ENCODE measurements at regions not wholly inside any gene's neighbourhood (a gene's known extent, or its start where the extent isn't known, plus 50 kb on each side); places are given as distances from the start of the nearest gene placed in this dataset.

DNA sequence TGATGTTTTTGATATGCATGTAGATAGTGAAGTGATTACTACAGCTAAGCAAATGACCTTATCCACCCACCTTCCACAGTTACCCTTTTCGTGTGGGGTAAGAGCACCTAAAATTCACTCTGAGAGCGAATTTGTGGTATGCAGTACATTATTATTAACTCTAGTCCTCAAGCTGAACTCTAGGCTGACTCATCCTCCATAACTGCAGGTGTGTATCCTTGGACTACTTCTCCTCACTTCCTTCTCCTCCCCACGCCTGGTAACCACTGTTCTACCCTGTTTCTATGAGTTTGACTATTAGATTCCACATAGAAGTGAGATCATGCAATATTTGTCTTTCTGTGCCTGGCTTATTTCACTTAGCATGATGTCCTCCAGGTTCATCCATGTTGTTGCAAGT is 484.6 kb downstream of the GATA3 start:
- no peak overlapping the region for H3K4me3 ChIP-seq (ENCODE audit: low read length)
- DNase-seq (ENCODE audit: low read depth): no peak
- TF ChIP-seq, protein P1, sequence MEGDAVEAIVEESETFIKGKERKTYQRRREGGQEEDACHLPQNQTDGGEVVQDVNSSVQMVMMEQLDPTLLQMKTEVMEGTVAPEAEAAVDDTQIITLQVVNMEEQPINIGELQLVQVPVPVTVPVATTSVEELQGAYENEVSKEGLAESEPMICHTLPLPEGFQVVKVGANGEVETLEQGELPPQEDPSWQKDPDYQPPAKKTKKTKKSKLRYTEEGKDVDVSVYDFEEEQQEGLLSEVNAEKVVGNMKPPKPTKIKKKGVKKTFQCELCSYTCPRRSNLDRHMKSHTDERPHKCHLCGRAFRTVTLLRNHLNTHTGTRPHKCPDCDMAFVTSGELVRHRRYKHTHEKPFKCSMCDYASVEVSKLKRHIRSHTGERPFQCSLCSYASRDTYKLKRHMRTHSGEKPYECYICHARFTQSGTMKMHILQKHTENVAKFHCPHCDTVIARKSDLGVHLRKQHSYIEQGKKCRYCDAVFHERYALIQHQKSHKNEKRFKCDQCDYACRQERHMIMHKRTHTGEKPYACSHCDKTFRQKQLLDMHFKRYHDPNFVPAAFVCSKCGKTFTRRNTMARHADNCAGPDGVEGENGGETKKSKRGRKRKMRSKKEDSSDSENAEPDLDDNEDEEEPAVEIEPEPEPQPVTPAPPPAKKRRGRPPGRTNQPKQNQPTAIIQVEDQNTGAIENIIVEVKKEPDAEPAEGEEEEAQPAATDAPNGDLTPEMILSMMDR (conservative IDR thresholded peaks at IDR 0.05; ENCODE audit: low read length): no peak

DNA sequence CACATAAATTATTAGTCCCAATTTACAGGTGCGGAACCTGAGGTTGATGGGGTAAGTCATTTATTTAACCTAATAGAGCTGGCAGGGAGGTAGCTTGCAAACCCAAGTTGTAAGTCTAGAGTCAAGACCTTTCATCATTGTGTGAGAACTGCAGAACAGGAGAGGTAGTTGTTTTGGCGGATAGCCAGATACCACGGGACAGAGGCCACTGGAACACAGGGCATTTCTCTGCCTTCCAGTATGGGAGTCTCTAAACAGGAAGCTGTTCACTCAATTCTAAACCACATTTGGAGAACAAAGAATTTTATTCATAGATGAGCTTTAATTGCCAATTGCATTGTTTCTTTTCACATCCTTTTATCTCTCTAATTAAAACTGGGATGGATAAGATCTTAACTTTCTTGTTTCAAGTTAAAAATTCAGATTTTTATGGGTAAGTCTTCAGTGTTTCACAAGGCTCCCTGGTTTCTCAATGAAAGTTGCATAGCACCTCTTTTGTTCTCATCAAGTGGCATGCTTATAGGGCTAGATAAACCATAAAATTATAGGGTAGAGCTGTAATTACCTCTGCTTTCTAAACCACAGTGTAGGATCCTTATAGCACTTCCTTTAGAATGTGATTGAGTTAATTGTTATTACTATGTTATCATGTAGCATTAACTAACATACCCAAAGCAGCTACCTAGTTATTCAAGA is 489.0 kb downstream of the GATA3 start:
- no peak for DNase-seq (ENCODE audit: low read depth)
- TF ChIP-seq, protein P1 (conservative IDR thresholded peaks at IDR 0.05; ENCODE audit: low read length): no peak
- H3K4me3 ChIP-seq (ENCODE audit: low read length): no peak overlapping the region

DNA sequence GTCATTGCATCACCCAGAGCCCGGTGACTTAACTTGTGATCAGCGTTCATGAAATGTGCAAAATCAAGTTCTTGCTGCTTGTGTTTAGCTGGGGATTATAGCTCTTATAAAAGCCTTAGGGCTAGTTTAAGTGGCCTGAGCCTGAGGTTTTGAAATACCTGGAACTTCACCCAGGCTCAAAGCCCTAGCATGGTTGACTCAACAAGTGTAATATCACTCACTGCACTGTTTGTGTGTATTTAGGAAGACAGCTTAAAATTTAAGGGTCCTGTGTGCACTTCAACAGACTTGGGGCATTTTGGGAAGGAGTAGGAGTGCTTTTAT is 489.5 kb downstream of the GATA3 start:
- H3K4me3 ChIP-seq (ENCODE audit: low read length): no peak overlapping the region
- no peak for DNase-seq (ENCODE audit: low read depth)
- TF ChIP-seq, protein P1 (conservative IDR thresholded peaks at IDR 0.05; ENCODE audit: low read length): no peak

DNA sequence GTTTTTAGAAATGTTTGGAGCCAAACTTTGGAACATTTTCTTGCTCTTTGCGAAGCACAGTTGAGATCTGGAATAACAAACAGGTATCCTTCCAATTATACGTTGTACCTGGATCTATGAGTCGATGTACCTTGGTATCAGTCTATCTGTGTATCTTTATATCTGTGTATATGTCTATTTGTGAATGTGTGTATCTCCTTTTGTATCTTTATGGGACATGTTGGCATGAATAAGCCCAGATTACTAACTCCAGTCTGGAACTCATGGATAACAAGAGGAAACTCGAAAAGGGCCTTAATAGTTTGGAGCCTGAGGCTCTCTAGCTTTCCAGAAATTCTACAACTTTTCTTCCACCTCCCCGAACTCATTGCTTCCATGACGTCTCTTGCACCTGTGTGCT is 490.0 kb downstream of the GATA3 start:
- no peak for DNase-seq (ENCODE audit: low read depth)
- no peak overlapping the region for H3K4me3 ChIP-seq (ENCODE audit: low read length)
- TF ChIP-seq, protein P1 (conservative IDR thresholded peaks at IDR 0.05; ENCODE audit: low read length): no peak

DNA sequence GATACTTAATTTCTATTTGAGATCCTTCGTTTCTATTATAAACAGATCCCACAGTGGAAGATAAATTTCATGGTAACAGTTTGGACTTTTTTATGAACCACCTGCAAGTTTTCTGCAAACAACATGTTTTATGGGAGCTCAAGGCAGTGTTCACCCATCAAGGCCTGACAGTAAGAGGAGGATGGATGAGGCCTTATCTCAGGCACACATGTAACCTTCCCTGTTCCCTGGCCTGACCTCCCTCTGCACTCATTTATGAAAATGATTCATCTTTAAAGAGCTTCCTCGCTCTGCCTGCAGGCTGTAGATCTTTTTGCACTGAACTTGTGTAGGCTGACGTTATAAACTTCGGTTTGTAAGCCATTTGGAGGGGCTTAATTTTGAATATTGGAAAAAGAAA is 500.1 kb downstream of the GATA3 start:
- H3K4me3 ChIP-seq (ENCODE audit: low read length): no peak overlapping the region
- TF ChIP-seq, protein P1 (conservative IDR thresholded peaks at IDR 0.05; ENCODE audit: low read length): no peak
- no peak for DNase-seq (ENCODE audit: low read depth)

DNA sequence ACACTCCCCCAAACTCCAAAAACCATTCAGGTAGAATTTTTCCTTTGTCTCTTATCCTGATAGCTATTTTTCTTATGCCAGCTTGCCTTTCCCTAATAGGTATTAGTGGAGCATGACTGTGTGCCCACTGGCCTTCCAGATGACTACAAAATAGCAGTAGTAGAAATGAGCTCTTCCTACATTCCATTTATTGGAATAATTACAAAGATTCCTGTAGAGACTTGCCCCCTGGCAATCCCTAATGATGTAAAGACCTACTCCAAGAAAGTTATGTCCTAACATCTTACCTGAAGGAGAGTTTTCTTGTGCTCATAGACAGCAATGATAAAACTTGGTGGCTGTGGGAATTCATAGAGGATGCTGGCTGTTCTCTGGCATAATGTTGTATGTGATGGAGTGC is 501.8 kb downstream of the GATA3 start:
- no peak overlapping the region for H3K4me3 ChIP-seq (ENCODE audit: low read length)
- no peak for DNase-seq (ENCODE audit: low read depth)
- TF ChIP-seq, protein P1 (conservative IDR thresholded peaks at IDR 0.05; ENCODE audit: low read length): no peak

DNA sequence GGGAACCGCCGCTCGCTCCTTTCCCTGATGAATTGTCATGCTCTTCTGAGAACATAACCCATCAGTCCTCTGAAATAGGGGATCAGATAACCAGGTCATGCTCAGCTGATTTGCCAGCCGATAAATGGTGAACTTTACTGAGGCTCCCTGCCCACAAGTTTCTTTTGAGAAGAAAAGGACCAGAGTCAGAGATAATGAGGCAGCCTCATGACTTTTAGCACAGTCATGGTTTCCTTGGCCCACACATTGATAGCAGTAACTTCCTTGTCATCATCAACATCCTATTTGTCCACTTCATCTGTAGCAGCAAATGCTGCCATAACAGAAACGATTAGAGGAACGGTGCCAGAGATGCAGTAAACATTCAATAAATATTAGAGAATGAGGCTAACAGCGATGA is 509.0 kb downstream of the GATA3 start:
- no peak overlapping the region for H3K4me3 ChIP-seq (ENCODE audit: low read length)
- DNase-seq (ENCODE audit: low read depth): no peak
- TF ChIP-seq, protein P1 (conservative IDR thresholded peaks at IDR 0.05; ENCODE audit: low read length): no peak

Measured in AG10803 (cell line).